GM12878 (cell line): ENCODE measurements at regions not wholly inside any gene's neighbourhood (a gene's known extent, or its start where the extent isn't known, plus 50 kb on each side); places are given as distances from the start of the nearest gene placed in this dataset.

Experiments used
- ATAC-seq: fragments of 200-7000 bp; cut with Tn5 transposase; 3 replicates; pipeline ENCODE4 v1.9.1; 2020; ENCODE audit warnings: mild to moderate bottlenecking, moderate library complexity
- BruUV-seq: library from RNA; stranded (reverse); fragments of 400-500 nt; replicated peaks from 2 replicates; lab custom pipeline; 2021; lab: Mats Ljungman, UMichigan
- CTCF ChIA-PET: fragments of 300-600 bp; sonication (Branson Sonifier 250); formaldehyde crosslinking; extraction: SDS; loops from one replicate; lab custom pipeline; 2021; ENCODE audit warnings: inconsistent platforms; lab: Yijun Ruan, JAX
- POLR2A ChIA-PET: fragments of 350-600 bp; formaldehyde crosslinking; extraction: SDS; loops from one replicate; lab custom pipeline; 2021; ENCODE audit warnings: inconsistent platforms; lab: Charles Lee
- RAD21 ChIA-PET: fragments of 300-600 bp; sonication (Branson Sonifier 250); formaldehyde crosslinking; loops from one replicate; lab custom pipeline; 2023; ENCODE audit warnings: antibody characterized with exemption; ENCODE audit not compliant: unreplicated experiment; lab: Charles Lee
- SMC1A ChIA-PET: fragments of 300-600 bp; sonication (Branson Sonifier 250); formaldehyde crosslinking; loops from one replicate; lab custom pipeline; 2023; ENCODE audit not compliant: unreplicated experiment, uncharacterized antibody; lab: Charles Lee
- DNase-seq: peaks from one replicate; pipeline ENCODE4 v3.0.0-alpha.2; 2011; ENCODE audit warnings: low read depth, low spot score
- FAIRE-seq: peaks from 3 replicates; lab custom pipeline; 2011; peaks lifted over from hg19 to GRCh38; lab: Jason Lieb, UNC
- H2AFZ ChIP-seq: 2 replicates; pipeline ENCODE4 v1.6.0; 2011; ENCODE audit warnings: low read depth, low read length, control low read depth; ENCODE audit not compliant: control insufficient read depth
- H3K27ac ChIP-seq: 2 replicates; pipeline ENCODE4 v1.5.1; 2011; ENCODE audit warnings: control low read depth; ENCODE audit not compliant: control insufficient read depth, insufficient read depth
- H3K27me3 ChIP-seq, 2 experiments: replicated peaks in 1 of 2; 2 replicates each; pipeline versions ENCODE4 v1.6.0 to v1.6.1; 2011; ENCODE audit warnings: low read length in 1 of 2; ENCODE audit not compliant: control insufficient read depth in 2 of 2, insufficient read depth in 2 of 2
- H3K36me3 ChIP-seq, 2 experiments: 2 replicates each; pipeline ENCODE4 v1.5.1; 2011; ENCODE audit warnings: low read length in 1 of 2; ENCODE audit not compliant: control insufficient read depth in 2 of 2, insufficient read depth in 2 of 2
- H3K4me1 ChIP-seq: 2 replicates; pipeline ENCODE4 v1.6.1; 2011; ENCODE audit warnings: mild to moderate bottlenecking, low read length, moderate library complexity, mixed read lengths; ENCODE audit not compliant: control insufficient read depth, insufficient read depth
- H3K4me2 ChIP-seq: 2 replicates; pipeline ENCODE4 v1.6.0; 2011; ENCODE audit warnings: control low read depth; ENCODE audit not compliant: control insufficient read depth, insufficient read depth
- H3K4me3 ChIP-seq: fragments of 200-600 bp; sonication (generic); 2 replicates; pipeline ENCODE4 v1.5.1; 2016
- H3K79me2 ChIP-seq: 2 replicates; pipeline ENCODE4 v1.6.0; 2011; ENCODE audit warnings: low read length; ENCODE audit not compliant: control insufficient read depth, insufficient read depth
- H3K9ac ChIP-seq: 2 replicates; pipeline ENCODE4 v1.8.0; 2011; ENCODE audit warnings: low read length, control low read depth, mixed read lengths; ENCODE audit not compliant: control insufficient read depth, insufficient read depth
- H3K9me3 ChIP-seq: replicated peaks from 3 replicates; pipeline ENCODE4 v1.5.1; 2011; ENCODE audit warnings: mild to moderate bottlenecking, low read length; ENCODE audit not compliant: control insufficient read depth, insufficient read depth
- H4K20me1 ChIP-seq: 2 replicates; pipeline ENCODE4 v1.6.0; 2011; ENCODE audit not compliant: control insufficient read depth, insufficient read depth
- BHLHE40 ChIP-seq, 2 experiments: fragments of 450-650 bp in 1 of 2; IDR thresholded peaks; 2 replicates each; pipeline ENCODE4 v1.6.1; 2011 to 2017; ENCODE audit warnings: low read depth in 2 of 2, borderline replicate concordance in 1 of 2, improper control_type of control experiment in 1 of 2, low read length in 1 of 2, mild to moderate bottlenecking in 1 of 2
- BRCA1 ChIP-seq: IDR thresholded peaks from 2 replicates; pipeline ENCODE4 v1.6.1; 2011; ENCODE audit warnings: low read depth, low read length, improper control_type of control experiment
- CEBPB ChIP-seq, 2 experiments: fragments of 150-350 bp in 1 of 2; IDR thresholded peaks; 2 replicates each; pipeline ENCODE4 v1.6.1; 2012 to 2014; ENCODE audit warnings: low read depth in 2 of 2, low read length in 2 of 2, borderline replicate concordance in 1 of 2, inconsistent platforms in 1 of 2
- CEBPZ ChIP-seq: fragments of 150-350 bp; IDR thresholded peaks from 2 replicates; pipeline ENCODE4 v1.6.1; 2016; ENCODE audit warnings: low read depth, low read length
- DPF2 ChIP-seq: fragments of 450-650 bp; IDR thresholded peaks from 2 replicates; pipeline ENCODE4 v1.6.1; 2017; ENCODE audit warnings: mild to moderate bottlenecking
- E2F4 ChIP-seq: IDR thresholded peaks from 2 replicates; pipeline ENCODE4 v1.6.1; 2012; ENCODE audit warnings: low read depth, low read length, improper control_type of control experiment
- ELK1 ChIP-seq: IDR thresholded peaks from 2 replicates; pipeline ENCODE4 v1.6.1; 2012; ENCODE audit warnings: low read depth, low read length, improper control_type of control experiment
- IRF4 ChIP-seq: IDR thresholded peaks from 2 replicates; pipeline ENCODE4 v1.6.1; 2011; ENCODE audit warnings: low read depth, low read length
- MTA2 ChIP-seq: fragments of 450-650 bp; IDR thresholded peaks from 2 replicates; pipeline ENCODE4 v1.6.1; 2016; ENCODE audit warnings: low read depth, mild to moderate bottlenecking, moderate library complexity
- MTA3 ChIP-seq: IDR thresholded peaks from 2 replicates; pipeline ENCODE4 v1.6.1; 2012; ENCODE audit warnings: low read length, inconsistent platforms, borderline replicate concordance
- NFYB ChIP-seq: IDR thresholded peaks from 2 replicates; pipeline ENCODE4 v1.6.1; 2011; ENCODE audit warnings: low read depth, mild to moderate bottlenecking, low read length, improper control_type of control experiment, moderate library complexity; ENCODE audit not compliant: insufficient read depth
- NR2F1 ChIP-seq: fragments of 450-650 bp; conservative IDR thresholded peaks from 2 replicates; pipeline ENCODE4 v1.6.1; 2017; ENCODE audit warnings: mild to moderate bottlenecking
- RBBP5 ChIP-seq: fragments of 200-600 bp; sonication (generic); conservative IDR thresholded peaks from 2 replicates; pipeline ENCODE4 v1.6.1; 2016
- SREBF2 ChIP-seq: IDR thresholded peaks from 2 replicates; pipeline ENCODE4 v1.6.1; 2012; ENCODE audit warnings: mild to moderate bottlenecking, low read length
- STAT1 ChIP-seq: fragments of 450-650 bp; conservative IDR thresholded peaks from 2 replicates; pipeline ENCODE4 v1.6.1; 2014; ENCODE audit warnings: antibody characterized with exemption, mild to moderate bottlenecking
- STAT3 ChIP-seq: IDR thresholded peaks from 2 replicates; pipeline ENCODE4 v1.6.1; 2011; ENCODE audit warnings: low read depth, low read length, improper control_type of control experiment
- TCF12 ChIP-seq: IDR thresholded peaks from 2 replicates; pipeline ENCODE4 v1.6.1; 2011; ENCODE audit warnings: low read depth, mild to moderate bottlenecking, low read length
- USF1 ChIP-seq: IDR thresholded peaks from 2 replicates; pipeline ENCODE4 v1.6.1; 2011; ENCODE audit warnings: borderline replicate concordance, low read depth, mild to moderate bottlenecking, moderate library complexity, mixed read lengths, low read length; ENCODE audit not compliant: insufficient read depth; ENCODE audit errors: extremely low read length
- WGBS: methylation state at CpG from one replicate; pipeline ENCODE4 v1.1.6; 2016; ENCODE audit warnings: low lambda C conversion rate; ENCODE audit not compliant: insufficient replicate concordance, insufficient coverage; ENCODE audit errors: missing lambda C conversion rate; 5-methylcytosine and 5-hydroxymethylcytosine counted together
- in situ Hi-C: fragments of 300-500 bp; cut with MboI; formaldehyde crosslinking; loops from 9 replicates; pipeline ENCODE4 v1.14.3; 2018; ENCODE audit warnings: mixed read lengths
- intact Hi-C: fragments of 100-400 bp; cut with micrococcal nuclease; formaldehyde crosslinking; loops from one replicate; pipeline ENCODE4 v1.14.2; 2022; ENCODE audit not compliant: unreplicated experiment

GRCh38 chr2:237193436-237193835 lies 107.7 kb downstream of the COPS8 start (continued):
- TF ChIP-seq CEBPZ = no peak

GRCh38 chr2:237194081-237194480 lies 108.4 kb downstream of the COPS8 start:
- H3K9me3 ChIP-seq = no peaks in the 10 kb centered on the region
- ChIA-PET RAD21 (no interaction called here), SMC1A (no interaction called here), CTCF (interaction anchor here (0.6 kb wide), 1 partner anchor 35 kb away, joined by 3 read pairs; no protein-coding TSS in a partner anchor), POLR2A (no interaction called here)
- FAIRE-seq = no peak
- WGBS = 6% methylated on average over 5 of the region's 5 CpGs
- H3K4me3 ChIP-seq = no peak overlapping the region
- in situ Hi-C loops (no loop called here), intact Hi-C loops (no loop called here)
- H3K27ac ChIP-seq = no peak overlapping the region
- DNase-seq = no peak
- no peak overlapping the region for H2AFZ ChIP-seq
- TF ChIP-seq MTA3 = no peak
- TF ChIP-seq USF1 = no peak
- no peak for TF ChIP-seq STAT3
- no peak for TF ChIP-seq IRF4
- TF ChIP-seq RBBP5 = no peak
- TF ChIP-seq E2F4 = no peak
- TF ChIP-seq CEBPB (IDR thresholded peaks at IDR 0.05; ENCODE audit: borderline replicate concordance in 1 of 2, low read depth in 2 of 2, low read length in 2 of 2) = no peak
- no peak for TF ChIP-seq SREBF2
- no peak for TF ChIP-seq TCF12
- TF ChIP-seq NR2F1 = no peak
- TF ChIP-seq DPF2 = no peak
- no peak for TF ChIP-seq ELK1
- no peak for TF ChIP-seq STAT1
- TF ChIP-seq BHLHE40 (IDR thresholded peaks at IDR 0.05; ENCODE audit: borderline replicate concordance in 1 of 2, low read depth in 2 of 2, low read length in 1 of 2) = no peak
- TF ChIP-seq MTA2 = no peak
- no peak for TF ChIP-seq NFYB
- no peak for TF ChIP-seq BRCA1
- no peaks in the 10 kb centered on the region for H4K20me1 ChIP-seq
- H3K9ac ChIP-seq = no peak overlapping the region
- ATAC-seq = no peak
- H3K4me1 ChIP-seq = no peaks in the 10 kb centered on the region
- H3K27me3 ChIP-seq = no peaks in the 10 kb centered on the region; a peak in 3 of 4 replicates
- H3K79me2 ChIP-seq = no peaks in the 10 kb centered on the region
- no peaks in the 10 kb centered on the region for H3K36me3 ChIP-seq
- H3K4me2 ChIP-seq = no peak overlapping the region
- no TSS peak for BruUV-seq
